ENCODE measurements at regions not wholly inside any gene's neighbourhood (a gene's known extent, or its start where the extent isn't known, plus 50 kb on each side); places are given as distances from the start of the nearest gene placed in this dataset.

- intact Hi-C loops (cut with DNase I; ENCODE audit: low total_unique reads), result no loop called here
- no peak for DNase-seq
- H3K9me3 ChIP-seq, result no peaks in the 10 kb centered on the region
- H3K4me3 ChIP-seq, result no peak overlapping the region
- no peak for TF ChIP-seq CTCF (IDR thresholded peaks at IDR 0.05)
- H3K4me1 ChIP-seq, result no peaks in the 10 kb centered on the region
- H3K27me3 ChIP-seq, result peaks cover 0 to 7% of the 10 kb centered on the region in 2 donors
- H3K27ac ChIP-seq, result no peak overlapping the region
- H3K36me3 ChIP-seq, result no peaks in the 10 kb centered on the region
Observed at GRCh38 chr1:114270718-114271117, 117.0 kb upstream of the SYT6 start.

GRCh38 chr1:114270282-114270681, 116.6 kb upstream of the SYT6 start:
- Histone ChIP-seq H3K27ac (no peak overlapping the region), H3K9me3 (no peaks in the 10 kb centered on the region), H3K4me3 (no peak overlapping the region), H3K4me1 (no peaks in the 10 kb centered on the region), H3K27me3 (peaks cover 0 to 7% of the 10 kb centered on the region in 2 donors), H3K36me3 (no peaks in the 10 kb centered on the region)
- intact Hi-C loops (cut with DNase I; ENCODE audit: low total_unique reads), result no loop called here
- no peak for TF ChIP-seq CTCF (IDR thresholded peaks at IDR 0.05)
- no peak for DNase-seq

DNA sequence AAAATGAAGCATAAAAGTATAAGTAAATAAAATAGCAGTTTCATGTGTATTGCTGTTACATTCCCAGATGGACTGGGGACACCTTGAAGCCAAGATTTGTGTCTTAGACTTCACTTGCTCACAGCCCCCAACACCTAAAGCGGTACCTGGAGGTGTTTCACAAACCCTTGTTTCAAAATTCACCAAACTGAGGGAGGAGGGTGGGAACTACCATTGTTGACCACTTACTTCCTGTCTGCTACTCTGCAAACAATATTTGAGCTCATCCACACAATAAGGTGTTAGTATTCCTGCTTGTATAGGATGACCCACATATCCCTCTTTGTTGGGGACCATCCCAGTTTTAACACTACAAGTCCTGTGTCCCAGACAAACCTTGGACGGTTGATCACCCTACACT, 115.9 kb upstream of the SYT6 start:
- Histone ChIP-seq H3K36me3 (no peaks in the 10 kb centered on the region), H3K9me3 (no peaks in the 10 kb centered on the region), H3K27me3 (peaks cover 0 to 7% of the 10 kb centered on the region in 2 donors), H3K27ac (no peak overlapping the region), H3K4me3 (no peak overlapping the region), H3K4me1 (no peaks in the 10 kb centered on the region)
- no peak for DNase-seq
- intact Hi-C loops (cut with DNase I; ENCODE audit: low total_unique reads), result no loop called here
- TF ChIP-seq CTCF (IDR thresholded peaks at IDR 0.05), result no peak

DNA sequence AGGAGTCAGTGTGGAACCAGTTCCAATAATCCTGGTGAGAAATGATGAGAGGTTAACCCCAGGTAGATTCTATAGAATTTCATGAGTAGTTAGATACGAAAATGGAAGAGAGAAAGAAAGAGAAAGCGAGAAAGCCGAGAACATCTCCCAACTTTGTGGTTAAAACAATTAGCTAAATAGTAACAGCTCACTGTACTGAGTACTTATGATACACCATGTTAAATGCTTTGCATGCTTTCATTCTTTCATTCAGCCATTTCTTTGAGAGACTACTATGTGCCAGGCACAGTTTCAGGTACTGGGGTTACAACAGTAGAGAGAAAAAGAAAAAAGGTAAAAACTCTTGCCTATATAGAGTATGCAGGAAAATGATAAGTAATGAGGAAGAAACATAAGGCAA, 109.7 kb upstream of the SYT6 start:
- TF ChIP-seq CTCF (IDR thresholded peaks at IDR 0.05), result no peak
- Histone ChIP-seq H3K9me3 (no peaks in the 10 kb centered on the region), H3K27me3 (peaks cover 0 to 20% of the 10 kb centered on the region in 2 donors), H3K4me3 (no peak overlapping the region), H3K36me3 (no peaks in the 10 kb centered on the region), H3K27ac (no peak overlapping the region), H3K4me1 (no peaks in the 10 kb centered on the region)
- no peak for DNase-seq
- intact Hi-C loops (cut with DNase I; ENCODE audit: low total_unique reads), result no loop called here

DNA sequence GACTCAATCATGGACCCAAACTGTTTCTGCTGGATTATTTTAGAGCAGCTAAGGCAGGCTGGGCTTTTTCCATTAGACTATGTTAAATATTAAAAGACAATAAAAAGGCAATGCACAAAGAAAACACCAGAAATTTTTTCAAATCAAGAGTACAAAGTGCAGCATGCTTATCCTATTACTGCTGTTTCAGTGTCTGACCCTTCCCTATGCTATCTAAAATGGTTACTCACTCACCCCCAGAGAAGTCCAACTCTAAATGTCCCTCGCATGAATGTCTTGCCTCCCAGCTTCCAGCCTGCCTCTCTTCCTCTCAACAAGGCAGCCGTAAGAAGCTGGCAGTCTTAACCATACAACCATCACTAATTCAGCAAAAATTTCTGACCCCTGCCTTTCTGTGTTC, 108.7 kb upstream of the SYT6 start:
- peaks cover 0 to 20% of the 10 kb centered on the region in 2 donors for H3K27me3 ChIP-seq
- no peaks in the 10 kb centered on the region for H3K4me1 ChIP-seq
- DNase-seq, result no peak
- no peak overlapping the region for H3K4me3 ChIP-seq
- no peaks in the 10 kb centered on the region for H3K9me3 ChIP-seq
- no peak overlapping the region for H3K27ac ChIP-seq
- no peaks in the 10 kb centered on the region for H3K36me3 ChIP-seq
- TF ChIP-seq CTCF (IDR thresholded peaks at IDR 0.05), result no peak
- intact Hi-C loops (cut with DNase I; ENCODE audit: low total_unique reads), result no loop called here

DNA sequence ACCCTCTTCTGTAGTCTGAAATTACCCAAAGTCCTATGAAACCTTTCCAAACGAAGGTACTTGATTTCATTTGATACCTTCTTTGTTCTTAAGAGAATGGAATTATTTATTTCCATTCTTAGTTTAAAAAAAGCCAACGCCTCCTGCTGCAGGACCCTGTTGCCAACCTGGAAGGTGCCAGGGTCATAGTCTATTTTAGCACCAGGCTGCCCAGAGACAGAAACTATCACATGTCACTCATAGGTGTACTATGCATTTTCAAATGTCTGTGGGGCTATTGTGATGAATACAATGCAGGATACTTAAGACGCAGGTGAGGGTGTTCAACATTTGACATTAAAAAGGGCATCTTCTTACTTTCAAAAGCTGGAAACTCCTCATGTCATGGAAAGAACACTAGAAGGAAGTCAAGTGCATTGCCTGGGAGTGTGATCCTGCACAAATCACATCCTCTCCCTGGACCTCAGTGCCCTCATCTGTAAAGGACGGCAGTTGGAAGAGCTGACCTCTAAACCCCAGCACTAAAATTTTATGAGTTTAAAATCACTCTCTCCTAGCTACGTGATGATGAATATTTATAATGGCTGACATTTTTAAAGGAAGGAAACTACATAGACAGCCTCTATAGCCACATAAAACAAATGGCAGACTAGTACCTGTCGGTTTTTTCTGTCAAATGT, 107.3 kb upstream of the SYT6 start:
- H3K36me3 ChIP-seq, result no peaks in the 10 kb centered on the region
- H3K9me3 ChIP-seq, result no peaks in the 10 kb centered on the region
- H3K4me1 ChIP-seq, result no peaks in the 10 kb centered on the region
- no peak for TF ChIP-seq CTCF (IDR thresholded peaks at IDR 0.05)
- H3K4me3 ChIP-seq, result no peak overlapping the region
- no peak overlapping the region for H3K27ac ChIP-seq
- intact Hi-C loops (cut with DNase I; ENCODE audit: low total_unique reads), result no loop called here
- peaks cover 0 to 20% of the 10 kb centered on the region in 2 donors for H3K27me3 ChIP-seq
- no peak for DNase-seq
